GM20000 (cell line): ENCODE measurements at regions not wholly inside any gene's neighbourhood (a gene's known extent, or its start where the extent isn't known, plus 50 kb on each side); places are given as distances from the start of the nearest gene placed in this dataset.

Experiments
- DNase-seq: peaks from one replicate; pipeline ENCODE4 v3.0.0; 2012; ENCODE audit warnings: low spot score
- TF ChIP-seq, protein P1 (sequence below): IDR thresholded peaks from 2 replicates; pipeline ENCODE4 v1.5.1; 2012; ENCODE audit warnings: mild to moderate bottlenecking, control low read depth; ENCODE audit errors: extremely low read depth, missing control alignments

DNA sequence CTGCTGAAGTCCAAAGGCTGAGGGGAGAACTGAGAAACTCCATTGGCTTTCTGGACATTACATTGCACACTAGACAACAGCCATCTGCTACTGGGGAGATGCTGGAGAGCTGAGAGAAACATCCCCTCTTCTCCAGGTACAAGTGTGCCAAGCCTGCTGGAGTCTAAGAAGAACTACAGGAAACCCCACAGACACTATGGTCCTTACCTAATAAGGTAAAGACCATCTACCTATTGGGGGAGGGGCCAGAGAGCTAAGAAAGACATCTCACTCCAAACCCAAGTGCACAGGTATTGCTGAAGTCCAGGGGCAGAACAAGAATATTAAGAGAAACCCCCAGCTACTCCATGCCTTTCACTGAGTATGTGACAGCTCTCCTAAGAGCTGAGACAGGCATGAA is 338.7 kb upstream of the NCKAP5 start:
- TF ChIP-seq, protein P1, sequence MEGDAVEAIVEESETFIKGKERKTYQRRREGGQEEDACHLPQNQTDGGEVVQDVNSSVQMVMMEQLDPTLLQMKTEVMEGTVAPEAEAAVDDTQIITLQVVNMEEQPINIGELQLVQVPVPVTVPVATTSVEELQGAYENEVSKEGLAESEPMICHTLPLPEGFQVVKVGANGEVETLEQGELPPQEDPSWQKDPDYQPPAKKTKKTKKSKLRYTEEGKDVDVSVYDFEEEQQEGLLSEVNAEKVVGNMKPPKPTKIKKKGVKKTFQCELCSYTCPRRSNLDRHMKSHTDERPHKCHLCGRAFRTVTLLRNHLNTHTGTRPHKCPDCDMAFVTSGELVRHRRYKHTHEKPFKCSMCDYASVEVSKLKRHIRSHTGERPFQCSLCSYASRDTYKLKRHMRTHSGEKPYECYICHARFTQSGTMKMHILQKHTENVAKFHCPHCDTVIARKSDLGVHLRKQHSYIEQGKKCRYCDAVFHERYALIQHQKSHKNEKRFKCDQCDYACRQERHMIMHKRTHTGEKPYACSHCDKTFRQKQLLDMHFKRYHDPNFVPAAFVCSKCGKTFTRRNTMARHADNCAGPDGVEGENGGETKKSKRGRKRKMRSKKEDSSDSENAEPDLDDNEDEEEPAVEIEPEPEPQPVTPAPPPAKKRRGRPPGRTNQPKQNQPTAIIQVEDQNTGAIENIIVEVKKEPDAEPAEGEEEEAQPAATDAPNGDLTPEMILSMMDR, result no peak
- DNase-seq, result no peak

GRCh38 chr2:133908171-133908570 is 339.9 kb upstream of the NCKAP5 start:
- no peak for DNase-seq
- TF ChIP-seq, protein P1, result no peak

DNA sequence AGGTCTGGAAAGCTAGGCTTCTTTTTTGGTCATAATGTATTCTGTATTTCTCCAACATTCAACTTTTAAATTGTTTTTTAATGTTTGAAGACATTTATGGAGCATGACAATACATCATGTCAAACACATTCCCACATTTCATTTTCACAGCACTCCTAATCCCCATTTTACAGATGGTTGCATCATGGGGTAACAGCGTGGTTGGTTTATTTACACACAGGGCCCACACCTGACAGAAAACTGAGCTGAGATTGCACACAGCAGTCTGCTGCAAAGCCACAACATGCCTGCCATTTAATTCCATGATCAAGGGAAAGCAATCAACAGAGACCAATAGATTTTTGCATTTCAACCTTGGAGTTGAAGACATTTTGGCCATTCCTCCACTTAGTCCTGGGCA is 335.7 kb upstream of the MGAT5 start:
- TF ChIP-seq, protein P1, result no peak
- DNase-seq, result no peak

GRCh38 chr2:133919285-133919684 is 334.6 kb upstream of the MGAT5 start:
- TF ChIP-seq, protein P1, result no peak
- no peak for DNase-seq

GRCh38 chr2:133927894-133928293 is 326.0 kb upstream of the MGAT5 start:
- no peak for DNase-seq
- TF ChIP-seq, protein P1, result no peak

GRCh38 chr2:133936096-133936495 is 317.8 kb upstream of the MGAT5 start:
- no peak for DNase-seq
- TF ChIP-seq, protein P1, result no peak

GRCh38 chr2:133936601-133937000 is 317.3 kb upstream of the MGAT5 start:
- DNase-seq, result no peak
- TF ChIP-seq, protein P1, result no peak
